Activated CD4-positive, alpha-beta T cell treated with anti-CD3 and anti-CD28 coated beads, Interleukin-2, amount 50 U/mL, for 1 hour (primary cell): ENCODE measurements at regions not wholly inside any gene's neighbourhood (a gene's known extent, or its start where the extent isn't known, plus 50 kb on each side); places are given as distances from the start of the nearest gene placed in this dataset.
"Not testable (repeated sequence)": the region's sequence is repeated elsewhere in the genome, so short reads cannot be mapped to it uniquely, and the experiment has no call there.

Experiments
- DNase-seq: peaks from one replicate; pipeline ENCODE4 v3.0.0-alpha.2; 2020

DNA sequence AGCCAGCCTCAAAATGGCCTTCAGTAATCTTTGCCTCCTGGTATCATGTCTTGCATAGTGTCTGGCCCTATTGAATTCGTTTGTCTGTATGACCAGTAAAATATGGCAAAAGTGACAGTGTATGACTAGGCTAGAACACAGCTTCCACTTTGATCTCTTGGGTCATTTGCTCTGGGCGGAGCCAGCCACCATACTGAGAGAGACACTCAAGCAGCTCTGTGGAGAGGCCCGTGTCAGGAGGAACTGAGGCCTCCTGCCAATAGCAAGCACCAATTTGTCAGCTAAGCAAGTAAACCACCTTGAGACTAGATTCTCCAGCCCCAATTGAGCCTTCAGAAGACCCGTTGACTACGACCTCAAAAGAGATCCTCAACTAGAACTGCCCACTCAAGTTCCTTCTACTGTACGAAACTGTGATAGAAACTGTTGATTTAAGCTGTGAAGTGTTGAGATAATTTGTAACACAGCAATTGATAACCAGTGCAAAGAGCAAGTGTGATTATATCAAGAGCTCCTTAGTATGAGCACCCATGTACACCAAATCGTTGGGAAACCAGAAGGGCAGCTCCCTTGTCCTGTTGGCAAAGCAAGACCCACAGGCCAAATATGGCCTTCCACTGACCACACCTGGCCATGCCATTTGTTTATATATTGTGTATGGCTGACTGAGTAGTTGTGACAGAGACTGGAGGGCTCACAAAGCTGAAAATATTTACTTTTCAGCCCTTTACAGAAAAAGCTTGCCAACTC, 52.7 kb upstream of the SERBP1 start:
- DNase-seq: no peak

DNA sequence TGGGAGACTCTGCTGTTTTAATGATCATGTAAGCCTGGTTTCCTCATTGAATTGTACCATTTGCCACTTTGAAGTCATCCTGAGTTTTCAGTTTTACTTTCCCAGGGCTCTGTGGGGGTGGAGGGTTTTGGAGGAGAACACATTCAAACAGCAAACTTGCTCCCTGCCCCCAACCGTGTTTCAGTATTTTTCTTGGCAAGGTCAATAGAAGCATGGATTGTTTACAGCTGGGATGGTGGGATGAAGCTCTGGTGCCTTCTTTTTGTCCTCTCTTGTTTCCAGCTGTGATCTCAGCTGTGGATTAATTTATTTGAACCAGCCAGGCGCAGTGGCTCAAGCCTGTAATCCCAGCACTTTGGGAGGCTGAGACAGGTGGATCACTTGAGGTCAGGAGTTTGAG, 54.3 kb upstream of the SERBP1 start:
- no peak for DNase-seq

DNA sequence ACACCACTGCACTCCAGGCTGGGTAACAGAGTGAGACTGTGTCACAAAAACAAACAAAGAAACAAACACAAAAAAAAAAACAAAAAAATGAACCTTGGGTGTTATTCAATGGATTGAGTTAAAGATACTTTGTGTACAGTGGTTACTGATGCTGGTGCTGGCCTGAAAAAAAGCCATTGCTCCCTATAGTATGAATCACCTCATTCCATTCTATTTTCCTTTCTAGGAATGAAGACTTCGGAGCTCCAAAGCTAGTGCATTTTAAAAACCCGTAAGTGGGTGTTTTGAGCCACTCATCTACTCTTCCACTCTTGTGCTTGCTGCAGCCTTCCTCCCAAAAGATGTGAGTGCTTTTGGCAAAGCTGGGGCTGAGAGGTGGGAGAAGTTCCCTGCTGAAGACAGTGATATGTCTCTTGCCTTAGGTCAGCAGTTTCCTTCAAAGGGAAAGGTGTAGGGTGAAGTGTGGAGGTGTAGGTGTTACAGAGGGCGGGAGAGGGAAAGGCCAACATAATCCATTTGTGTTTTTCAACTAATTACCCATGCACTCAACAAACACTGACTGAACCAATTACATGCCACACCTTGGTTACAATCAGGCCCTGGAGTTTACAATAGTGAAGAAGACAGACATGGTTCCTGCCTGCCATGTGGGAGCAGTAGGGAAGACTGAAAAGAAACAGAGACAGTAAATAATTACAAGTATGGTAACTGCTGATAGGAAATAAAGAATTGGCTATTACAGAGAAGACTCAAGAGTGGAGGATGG, 55.0 kb upstream of the SERBP1 start:
- no peak for DNase-seq

DNA sequence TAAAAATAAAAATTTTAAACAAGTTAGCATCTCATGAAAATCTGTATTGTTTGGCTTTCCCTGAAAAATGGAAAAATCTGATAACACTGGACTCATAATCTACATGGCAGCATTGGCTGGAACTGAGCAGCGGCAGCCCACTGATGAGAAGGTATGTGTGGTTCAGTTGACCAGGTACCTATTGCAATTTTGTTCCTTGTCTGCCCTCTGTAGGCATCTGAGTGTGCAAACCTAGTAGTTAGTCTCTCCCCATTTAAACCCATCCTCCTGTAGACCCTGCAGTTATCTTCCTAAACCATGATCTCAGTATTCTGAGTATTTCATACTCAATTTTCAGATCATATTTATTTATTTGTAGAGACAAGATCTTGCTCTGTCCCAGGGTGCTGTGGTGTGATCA, 59.4 kb upstream of the SERBP1 start:
- DNase-seq: no peak

DNA sequence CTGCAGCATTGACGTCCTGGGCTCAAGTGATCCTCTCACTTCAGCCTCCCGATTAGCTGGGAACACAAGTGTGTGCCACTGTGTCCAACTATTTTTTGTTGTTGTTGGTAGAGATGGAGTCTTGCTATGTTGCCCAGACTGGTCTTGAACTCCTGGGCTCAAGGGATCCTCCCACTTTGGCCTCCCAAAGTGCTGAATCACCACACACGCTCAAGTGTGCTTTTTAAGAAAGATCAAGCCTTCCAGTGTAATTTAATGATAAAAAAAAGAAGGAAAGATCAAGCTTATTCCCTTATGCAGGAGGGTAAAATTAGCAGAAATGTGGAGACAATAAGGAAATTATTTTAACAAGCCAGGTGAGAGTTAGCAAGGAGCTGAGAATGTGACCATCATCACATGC, 61.1 kb upstream of the SERBP1 start:
- DNase-seq: no peak

DNA sequence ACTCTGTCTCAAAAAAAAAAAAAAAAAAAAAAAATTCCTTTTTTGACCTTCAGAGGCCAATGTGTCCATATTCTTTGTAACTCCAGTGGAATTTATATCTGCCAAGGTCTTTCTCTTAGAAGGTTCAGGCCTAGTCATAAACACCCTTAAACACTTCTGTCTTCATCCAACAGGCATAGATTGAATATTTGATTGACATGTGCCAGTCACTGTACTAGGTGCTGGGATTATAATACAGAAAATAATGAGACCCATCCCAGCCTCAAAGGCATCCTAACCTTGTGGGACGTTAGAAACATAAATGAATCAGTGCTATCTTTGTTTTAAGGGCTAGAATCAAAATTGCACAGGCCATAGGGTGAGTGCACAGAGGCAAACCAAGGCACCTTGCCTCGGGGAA, 62.9 kb upstream of the SERBP1 start:
- DNase-seq: no peak

DNA sequence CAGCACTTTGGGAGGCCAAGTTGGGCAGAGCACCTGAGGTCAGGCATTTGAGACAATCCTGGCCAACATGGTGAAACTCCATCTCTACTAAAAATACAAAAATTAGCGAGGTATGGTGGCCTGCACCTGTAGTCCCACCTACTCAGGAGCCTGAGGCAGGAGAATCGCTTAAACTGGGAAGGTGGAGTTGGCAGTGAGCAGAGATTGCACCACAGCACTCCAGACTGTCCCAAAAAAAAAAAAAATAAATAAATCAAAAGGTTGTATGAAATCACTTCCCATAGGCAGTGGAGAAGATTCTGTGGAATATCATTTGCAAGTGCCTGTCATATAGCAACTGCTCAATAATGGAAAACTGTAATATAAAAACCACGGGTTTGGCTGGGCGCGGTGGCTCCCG, 65.1 kb upstream of the SERBP1 start:
- DNase-seq: no peak

DNA sequence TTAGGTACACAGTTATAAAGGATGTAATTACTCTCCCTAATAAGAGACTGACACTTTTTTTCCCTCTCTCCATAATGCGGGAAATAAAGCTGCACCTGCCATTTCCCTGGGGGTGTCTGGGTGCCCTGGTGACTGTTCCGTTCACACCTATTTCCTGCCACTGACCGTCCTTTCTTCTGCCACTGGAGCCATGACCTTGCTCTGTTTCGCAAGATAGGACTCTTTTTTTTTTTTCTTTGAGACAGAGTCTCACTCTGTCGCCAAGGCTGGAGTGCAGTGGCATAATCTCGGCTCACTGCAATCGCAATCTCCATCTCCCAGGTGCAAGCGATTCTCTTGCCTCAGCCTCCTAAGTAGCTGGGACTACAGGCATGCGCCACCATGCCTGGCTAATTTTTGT, 66.1 kb upstream of the SERBP1 start:
- DNase-seq: no peak

DNA sequence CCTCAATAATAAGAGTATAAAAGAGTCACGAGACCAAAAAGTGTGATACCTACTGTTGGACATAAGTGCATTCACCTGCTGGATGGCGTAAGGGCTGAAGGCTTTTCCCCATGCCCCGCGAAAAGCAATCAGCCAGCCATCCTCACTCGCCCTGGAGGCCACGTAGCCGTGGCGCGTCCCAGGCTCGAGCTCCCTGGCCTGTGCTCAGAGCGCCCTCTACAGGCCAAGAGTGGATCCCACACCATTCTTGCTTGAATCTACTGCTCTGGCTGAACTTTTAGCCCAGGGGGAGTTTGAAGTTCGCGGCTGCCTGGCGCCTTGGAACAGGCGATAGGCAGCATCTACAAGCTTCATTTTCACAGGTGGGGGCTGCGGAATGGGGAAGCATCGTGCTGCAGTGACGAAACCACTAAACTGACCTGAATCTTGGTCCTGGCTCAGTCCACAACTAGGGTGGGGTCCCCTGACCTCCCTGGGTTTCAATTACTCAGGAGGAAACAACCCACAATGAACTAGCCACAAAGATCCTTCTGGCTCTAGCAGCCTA, 70.3 kb upstream of the SERBP1 start:
- peak; percentile 84 for DNase-seq

DNA sequence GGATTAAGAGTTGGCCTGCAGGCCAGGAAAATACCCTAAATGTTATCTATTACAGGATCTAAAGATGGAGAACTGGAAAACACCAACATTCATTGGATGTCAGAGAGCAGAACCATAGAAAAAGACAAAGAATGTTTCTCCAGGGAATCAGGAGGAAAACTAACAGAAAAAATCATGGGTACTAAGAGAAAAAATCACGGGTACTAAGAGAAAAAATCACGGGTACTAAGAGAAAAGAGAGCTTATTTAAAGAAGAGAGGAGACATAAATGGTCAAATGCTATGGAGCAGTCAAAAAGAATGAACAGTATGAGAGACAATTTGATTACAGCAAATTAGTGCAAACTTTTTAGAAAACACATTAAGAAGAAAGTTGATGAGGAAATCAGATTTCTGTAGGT, 73.8 kb upstream of the SERBP1 start:
- DNase-seq: no peak

DNA sequence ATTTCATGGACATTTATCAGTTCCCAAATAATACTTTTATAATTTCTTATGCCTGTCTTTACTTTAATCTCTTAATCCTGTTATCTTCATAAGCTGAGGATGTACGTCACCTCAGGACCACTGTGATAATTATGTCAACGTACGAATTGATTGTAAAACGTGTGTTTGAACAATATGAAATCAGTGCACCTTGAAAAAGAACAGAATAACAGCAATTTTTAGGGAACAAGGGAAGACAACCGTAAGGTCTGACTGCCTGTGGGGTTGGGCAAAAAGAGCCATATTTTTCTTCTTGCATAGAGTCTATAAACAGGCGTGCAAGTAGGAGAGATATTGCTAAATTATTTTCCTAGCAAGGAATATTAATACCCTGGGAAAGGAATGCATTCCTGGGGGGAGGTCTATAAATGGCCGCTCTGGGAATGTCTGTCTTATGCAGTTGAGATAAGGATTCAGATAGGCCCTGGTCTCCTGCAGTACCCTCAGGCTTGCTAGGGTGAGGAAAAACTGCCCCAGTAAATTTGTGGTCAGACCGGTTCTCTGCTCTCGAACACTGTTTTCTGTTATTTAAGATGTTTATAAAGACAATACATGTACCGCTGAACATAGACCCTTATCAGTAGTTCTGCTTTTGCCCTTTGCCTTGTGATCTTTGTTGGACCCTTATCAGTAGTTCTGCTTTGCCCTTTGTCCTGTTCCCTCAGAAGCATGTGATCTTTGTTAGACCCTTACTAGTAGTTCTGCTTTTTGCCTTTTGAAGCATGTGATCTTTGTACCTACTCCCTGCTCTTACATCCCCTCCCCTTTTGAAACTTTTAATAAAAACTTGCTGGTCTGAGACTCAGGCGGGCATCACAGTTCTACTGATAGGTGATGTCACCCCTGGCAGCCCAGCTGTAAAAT, 83.4 kb upstream of the SERBP1 start:
- not testable (repeated sequence) for DNase-seq

DNA sequence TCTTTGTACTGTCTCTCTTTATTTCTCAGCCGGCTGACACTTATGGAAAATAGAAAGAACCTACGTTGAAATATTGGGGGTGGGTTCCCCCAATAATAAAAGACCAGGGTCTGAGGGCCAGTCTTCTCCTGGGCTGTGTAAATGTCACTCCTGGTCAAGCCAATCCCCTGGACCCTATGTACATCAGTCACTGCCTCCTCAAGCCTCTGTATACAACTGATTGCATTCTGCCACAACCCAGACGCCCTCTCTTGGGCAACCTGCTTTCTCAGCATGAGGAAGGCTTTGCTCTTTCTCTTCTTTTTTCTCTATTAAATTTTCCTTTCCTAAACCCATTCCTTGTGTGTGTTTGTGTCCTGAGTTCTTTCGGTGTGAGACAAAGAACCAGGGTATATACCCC, 84.1 kb upstream of the SERBP1 start:
- no peak for DNase-seq

DNA sequence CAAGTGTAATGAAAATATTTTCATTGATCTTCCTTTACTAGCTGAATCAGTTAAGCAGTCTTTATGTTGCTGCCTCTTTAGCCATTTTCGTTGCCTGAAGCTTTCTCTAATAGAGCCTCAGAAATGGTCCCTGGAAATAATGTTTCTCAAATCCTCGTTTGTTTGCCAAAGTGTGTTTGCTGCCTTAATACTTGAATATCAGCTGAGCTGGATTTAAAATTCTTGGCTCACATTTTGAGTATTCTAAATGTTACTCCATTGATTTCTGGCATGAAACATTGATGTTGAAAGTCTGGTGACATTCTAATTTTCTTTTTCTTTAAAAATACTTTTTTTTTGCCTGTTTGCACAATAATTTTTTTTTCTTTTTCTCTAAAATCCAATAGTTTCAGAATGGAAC, 84.6 kb upstream of the SERBP1 start:
- no peak for DNase-seq

DNA sequence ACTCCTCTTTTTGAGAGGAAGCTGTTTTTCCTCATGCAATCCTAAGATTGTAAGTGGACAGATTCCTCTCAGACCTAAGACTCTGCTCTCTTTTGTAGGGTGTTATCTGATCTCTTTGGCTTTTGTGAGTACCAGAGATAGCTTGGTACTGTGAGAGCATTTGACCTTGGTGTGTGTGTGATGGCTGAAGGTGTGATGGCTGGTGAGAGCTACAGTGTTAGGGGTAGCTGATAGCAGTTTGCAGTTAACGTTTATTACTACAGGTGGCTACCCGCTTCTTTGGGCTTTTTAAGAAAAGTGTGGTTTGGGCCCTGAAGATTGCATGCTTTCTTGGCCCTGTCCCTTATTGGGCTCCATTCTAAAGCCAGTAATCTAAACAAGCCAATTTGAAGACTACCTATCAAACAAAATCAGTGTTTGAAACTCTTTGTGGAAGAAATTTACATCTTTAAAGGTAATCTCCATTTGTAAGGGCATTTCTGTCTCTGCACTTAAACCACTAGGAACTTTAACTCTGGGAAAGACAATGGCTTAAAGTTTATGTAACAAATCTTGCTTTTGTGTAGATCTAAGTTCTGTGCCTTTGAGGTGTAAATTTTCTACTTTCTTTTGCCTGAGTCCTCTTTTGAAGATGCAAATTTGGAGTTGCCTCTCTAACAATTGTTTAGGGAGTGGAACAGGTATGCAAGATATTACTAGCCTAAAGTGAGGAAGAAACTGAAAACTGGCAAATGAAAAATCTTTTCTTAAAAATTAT, 85.3 kb upstream of the SERBP1 start:
- DNase-seq: no peak

DNA sequence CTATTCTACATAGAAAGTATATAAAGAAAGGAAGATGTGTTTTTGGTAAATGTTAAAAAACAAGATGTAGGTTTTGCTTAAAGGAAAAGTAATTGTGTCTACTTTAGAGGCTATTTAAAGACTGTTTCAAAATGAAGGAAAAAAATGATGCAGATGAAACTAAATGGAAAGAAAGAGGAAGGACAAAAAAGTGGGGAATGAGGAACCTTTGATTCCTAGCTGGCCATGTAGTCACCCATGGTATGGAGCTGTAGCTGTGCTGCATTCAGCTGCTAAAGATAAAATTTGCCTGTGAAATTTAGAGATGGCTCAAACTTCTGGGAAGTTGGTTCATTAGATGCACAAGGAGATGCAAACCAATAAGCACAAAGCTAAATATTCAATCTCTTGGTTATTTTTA, 86.8 kb upstream of the SERBP1 start:
- no peak for DNase-seq

DNA sequence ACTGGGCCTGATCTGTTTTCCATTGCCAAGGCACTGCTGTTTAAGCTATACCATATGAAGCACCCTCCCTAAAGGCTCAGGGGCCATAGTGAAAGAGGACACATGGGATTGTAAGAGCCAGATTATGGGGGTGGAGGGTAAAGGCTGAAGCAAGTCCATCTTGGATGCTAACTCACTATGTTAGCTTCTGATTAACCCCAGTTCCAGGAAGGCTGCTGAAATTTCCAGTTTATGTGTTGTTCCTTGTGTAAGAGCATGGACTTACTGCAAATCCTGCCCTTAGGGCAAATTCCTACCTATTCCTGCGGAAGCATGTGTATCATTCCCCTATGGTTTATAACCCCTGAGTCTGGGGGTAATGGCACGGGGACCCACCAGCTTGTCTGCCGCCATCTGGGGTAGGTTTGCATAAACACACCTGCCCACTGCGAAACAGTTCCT, 91.8 kb upstream of the SERBP1 start:
- no peak for DNase-seq

DNA sequence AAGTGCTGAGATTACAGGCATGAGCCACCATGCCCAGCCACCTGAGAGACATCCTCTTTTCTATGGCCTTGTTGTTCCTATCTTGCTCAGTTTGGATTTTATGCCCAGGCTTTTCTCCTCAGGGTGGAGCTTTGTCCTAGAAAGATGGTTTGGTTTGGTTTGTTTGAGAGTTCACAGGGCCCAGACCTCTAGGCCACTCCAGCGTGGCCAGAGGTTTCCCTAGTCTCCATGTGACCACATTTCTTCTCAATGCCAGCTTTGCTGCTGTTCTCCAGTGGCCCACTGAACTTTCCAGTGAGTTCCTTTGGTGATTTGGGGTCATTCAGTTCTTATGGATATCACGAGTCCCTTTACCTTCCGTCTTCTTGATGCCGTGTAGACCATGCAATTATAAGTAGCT, 92.6 kb upstream of the SERBP1 start:
- DNase-seq: no peak

DNA sequence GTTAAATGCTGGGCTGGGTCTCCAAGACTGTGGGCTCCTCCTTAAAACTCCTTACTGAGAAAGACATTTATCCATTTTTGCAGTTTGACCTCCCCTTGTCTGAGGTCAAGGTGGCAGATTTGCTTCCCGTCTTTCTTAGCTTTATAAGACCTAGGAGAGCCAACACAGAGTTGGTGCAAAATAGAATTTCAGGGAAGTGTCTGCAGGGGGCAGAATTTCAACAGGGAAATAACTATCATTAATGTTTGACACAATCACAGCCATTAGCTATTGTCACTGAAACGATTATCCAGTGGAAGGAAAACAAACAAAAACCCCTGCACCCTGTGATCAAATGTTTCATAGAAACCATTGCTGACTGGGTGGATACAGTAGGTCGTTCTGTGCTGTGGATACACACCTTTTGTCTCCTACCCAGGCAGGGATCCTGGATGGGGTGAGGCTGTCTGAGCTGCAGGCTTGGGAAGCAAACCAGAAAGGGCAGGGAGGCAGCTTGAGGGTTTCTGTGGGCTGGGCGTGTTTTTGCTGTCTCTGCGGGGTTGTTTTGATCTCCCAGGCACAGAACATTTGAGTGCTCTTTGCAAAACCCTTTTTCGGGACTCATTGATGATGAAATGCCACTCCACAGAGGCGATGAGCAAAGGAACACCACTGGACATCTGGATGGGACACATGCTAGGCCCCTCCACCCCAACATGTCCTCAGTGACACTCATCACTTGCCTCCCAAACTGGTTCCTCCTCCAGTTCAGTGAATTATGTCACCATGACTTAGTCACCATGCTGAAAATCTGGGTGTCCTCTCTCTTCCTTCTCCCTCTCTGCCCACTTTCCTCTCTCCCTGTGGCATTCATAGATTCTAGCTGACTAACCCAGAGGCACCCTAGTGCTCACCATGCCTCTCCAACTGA, 94.2 kb upstream of the SERBP1 start:
- DNase-seq: no peak

DNA sequence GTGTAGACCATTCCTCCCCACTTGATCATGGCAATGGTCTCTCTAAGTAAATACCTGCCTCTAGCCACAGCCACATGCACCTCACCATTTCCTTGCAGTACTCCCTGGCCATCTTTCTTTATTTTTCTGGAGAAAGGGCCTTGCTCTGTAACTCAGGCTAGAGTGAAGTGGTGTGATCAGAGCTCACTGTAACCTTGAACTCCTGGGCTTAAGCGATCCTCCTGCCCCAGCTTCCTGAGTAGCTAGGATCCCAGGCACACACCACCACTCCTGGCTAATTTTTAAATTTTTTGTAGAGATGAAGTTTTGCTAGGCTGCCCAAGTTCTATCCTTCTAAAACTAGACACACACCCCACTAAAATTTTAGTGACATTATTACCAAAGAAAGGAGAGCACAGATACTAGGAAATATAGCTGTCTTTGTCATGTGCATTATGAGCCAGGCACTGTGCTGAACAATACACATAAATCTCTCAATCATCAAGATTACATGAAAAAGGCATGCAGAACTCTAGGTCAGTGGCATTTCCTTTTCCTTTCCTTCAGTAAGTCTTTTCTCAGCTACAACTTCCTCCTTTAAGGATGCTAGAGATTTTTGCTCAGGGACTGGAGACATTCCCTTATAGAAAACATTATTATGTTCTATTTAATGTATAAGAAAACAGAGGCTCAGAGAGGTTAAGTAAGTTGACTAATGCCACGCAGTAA, 95.0 kb upstream of the SERBP1 start:
- no peak for DNase-seq

DNA sequence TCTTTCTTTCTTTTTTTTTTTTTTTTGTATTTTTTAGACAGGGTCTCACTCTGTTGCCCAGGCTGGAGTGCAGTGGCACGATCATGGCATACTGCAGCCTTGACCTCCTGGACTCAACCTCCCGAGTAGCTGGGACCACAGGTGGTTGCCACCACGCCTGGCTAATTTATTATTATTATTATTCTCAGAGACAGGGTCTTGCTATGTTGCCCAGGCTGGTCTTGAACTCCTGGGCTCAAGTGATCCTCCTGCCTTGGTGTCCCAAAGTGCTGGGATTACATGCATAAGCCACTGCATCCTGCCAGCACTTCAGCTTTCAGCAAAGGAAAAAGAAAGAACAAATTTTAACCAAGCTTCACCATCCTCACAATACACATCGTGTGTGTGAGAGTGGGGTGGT, 97.9 kb upstream of the SERBP1 start:
- no peak for DNase-seq

DNA sequence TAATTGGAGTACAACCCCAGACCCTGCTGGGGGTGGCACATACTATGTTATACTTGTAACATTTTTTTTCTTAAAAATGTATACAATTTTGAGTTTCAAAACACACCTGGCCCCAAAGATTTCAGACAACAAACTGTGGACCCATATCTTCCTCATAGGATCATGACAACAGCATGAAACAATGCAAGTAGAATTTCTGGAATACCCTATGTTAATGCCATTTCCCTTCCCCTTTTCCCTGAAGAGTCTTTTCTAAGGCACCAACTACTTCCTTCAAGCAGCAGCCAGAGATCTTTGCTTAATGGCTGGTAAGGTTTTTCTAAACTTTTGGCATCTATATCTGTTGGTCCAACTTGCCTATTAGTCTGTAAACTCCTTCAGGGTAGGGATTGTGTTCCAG, 99.9 kb upstream of the SERBP1 start:
- DNase-seq: no peak
